Osteoblast (primary cell): ENCODE measurements at regions not wholly inside any gene's neighbourhood (a gene's known extent, or its start where the extent isn't known, plus 50 kb on each side); places are given as distances from the start of the nearest gene placed in this dataset.

Experiments
- DNase-seq: peaks from one replicate; pipeline ENCODE4 v3.0.0; 2011; ENCODE audit warnings: low spot score, mixed read lengths; ENCODE audit not compliant: insufficient read length; ENCODE audit errors: missing footprints
- H2AFZ ChIP-seq: 2 replicates; pipeline ENCODE4 v1.6.0; 2011; ENCODE audit warnings: mild to moderate bottlenecking, low read length
- H3K27ac ChIP-seq: 2 replicates; pipeline ENCODE4 v1.5.1; 2011; ENCODE audit warnings: mild to moderate bottlenecking, low read depth, low read length, moderate library complexity
- H3K27me3 ChIP-seq: 2 replicates; pipeline ENCODE4 v1.6.0; 2012; ENCODE audit warnings: mild to moderate bottlenecking, control low read depth, inconsistent platforms, low read length, moderate library complexity; ENCODE audit not compliant: insufficient read depth
- H3K36me3 ChIP-seq: 2 replicates; pipeline ENCODE4 v1.5.1; 2011; ENCODE audit warnings: mild to moderate bottlenecking, low read length, control low read depth, moderate library complexity; ENCODE audit not compliant: insufficient read depth
- H3K4me1 ChIP-seq: 2 replicates; pipeline ENCODE4 v1.5.1; 2011; ENCODE audit warnings: mild to moderate bottlenecking, low read length, control low read depth, moderate library complexity; ENCODE audit not compliant: insufficient read depth
- H3K4me2 ChIP-seq: 2 replicates; pipeline ENCODE4 v1.6.0; 2011; ENCODE audit warnings: mild to moderate bottlenecking, low read length; ENCODE audit not compliant: insufficient read depth
- H3K4me3 ChIP-seq: fragments of 200-600 bp; sonication (generic); 3 replicates; pipeline ENCODE4 v1.5.1; 2012; ENCODE audit warnings: mild to moderate bottlenecking, low read length, inconsistent platforms; ENCODE audit not compliant: insufficient read depth
- H3K79me2 ChIP-seq: 2 replicates; pipeline ENCODE4 v1.6.0; 2012; ENCODE audit warnings: mild to moderate bottlenecking, low read length, control low read depth, inconsistent platforms; ENCODE audit not compliant: insufficient read depth
- H3K9me3 ChIP-seq: 2 replicates; pipeline ENCODE4 v1.5.1; 2011; ENCODE audit warnings: low read depth, low read length, control low read depth
- H4K20me1 ChIP-seq: 2 replicates; pipeline ENCODE4 v1.6.0; 2012; ENCODE audit warnings: mild to moderate bottlenecking, low read length, control low read depth; ENCODE audit not compliant: insufficient read depth
- CTCF ChIP-seq: IDR thresholded peaks from 2 replicates; pipeline ENCODE4 v1.5.1; 2011; ENCODE audit warnings: mild to moderate bottlenecking, low read depth, low read length, moderate library complexity; ENCODE audit errors: extremely low read depth

DNA sequence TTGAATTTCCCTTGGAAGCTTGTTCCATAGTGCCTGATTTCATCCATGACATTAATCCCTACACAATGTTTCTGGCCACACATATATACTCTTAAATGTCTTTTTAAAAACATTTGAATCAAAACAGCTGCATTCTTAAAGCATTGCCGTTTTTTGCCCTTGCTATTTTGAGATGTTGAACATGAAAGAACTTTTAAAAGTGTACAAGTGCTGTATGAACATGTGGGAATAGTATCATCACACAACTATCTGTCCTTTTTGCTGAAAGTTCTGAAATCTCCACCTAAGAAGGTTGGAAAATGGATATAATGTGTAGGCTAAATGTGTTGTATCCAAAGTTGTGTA lies 318.7 kb upstream of the UBE2E3 start:
- Histone ChIP-seq H3K79me2 (no peaks in the 10 kb centered on the region), H4K20me1 (no peaks in the 10 kb centered on the region), H3K4me3 (no peak overlapping the region), H3K9me3 (no peaks in the 10 kb centered on the region), H3K27me3 (no peaks in the 10 kb centered on the region), H3K4me1 (peaks cover 17% of the 10 kb centered on the region), H3K36me3 (no peaks in the 10 kb centered on the region), H3K27ac (no peak overlapping the region), H3K4me2 (no peak overlapping the region), H2AFZ (no peak overlapping the region)
- TF ChIP-seq CTCF: no peak
- no peak for DNase-seq

DNA sequence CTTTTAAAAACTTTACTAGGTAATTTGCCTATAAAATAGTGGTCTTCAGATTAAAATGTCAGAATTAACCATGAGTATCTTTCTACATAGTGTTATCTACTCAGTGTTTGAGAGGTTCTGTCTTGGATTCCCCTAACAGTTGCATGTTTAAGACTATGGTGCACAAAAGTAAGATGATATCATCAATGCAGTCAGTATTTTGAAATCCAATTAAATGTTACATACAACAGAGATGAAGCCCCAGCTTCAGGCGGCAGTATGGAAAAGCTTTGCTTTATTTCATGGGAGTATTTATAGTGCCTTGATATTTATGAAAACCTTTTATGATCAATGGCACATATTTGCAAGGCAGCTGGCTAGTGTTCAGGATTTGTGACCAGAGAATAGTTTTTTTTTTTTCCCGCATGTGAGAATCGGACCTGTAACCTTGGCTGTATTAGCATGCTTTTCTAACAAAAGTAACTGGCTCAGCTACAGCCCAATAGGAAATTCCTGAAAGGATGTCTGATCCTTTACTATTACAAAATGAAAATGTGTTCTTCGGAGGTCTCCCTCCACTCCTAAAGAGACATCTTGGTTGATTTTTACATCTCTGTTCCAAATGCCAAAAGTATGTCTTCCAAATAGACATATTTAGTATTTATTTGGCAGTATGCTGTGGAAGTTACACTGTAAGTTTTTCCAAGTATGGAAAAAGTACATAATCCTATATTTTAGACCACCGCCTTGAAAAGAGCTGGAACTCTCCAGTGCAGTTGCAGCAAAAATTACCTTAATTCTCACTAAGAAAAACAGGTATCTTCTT lies 319.3 kb upstream of the UBE2E3 start:
- H2AFZ ChIP-seq: no peak overlapping the region
- H4K20me1 ChIP-seq: no peaks in the 10 kb centered on the region
- no peak overlapping the region for H3K4me2 ChIP-seq
- H3K36me3 ChIP-seq: no peaks in the 10 kb centered on the region
- H3K4me3 ChIP-seq: no peak overlapping the region
- no peaks in the 10 kb centered on the region for H3K9me3 ChIP-seq
- peaks cover 23% of the 10 kb centered on the region for H3K4me1 ChIP-seq
- no peaks in the 10 kb centered on the region for H3K27me3 ChIP-seq
- H3K27ac ChIP-seq: no peak overlapping the region
- TF ChIP-seq CTCF: no peak
- no peaks in the 10 kb centered on the region for H3K79me2 ChIP-seq
- DNase-seq: no peak

DNA sequence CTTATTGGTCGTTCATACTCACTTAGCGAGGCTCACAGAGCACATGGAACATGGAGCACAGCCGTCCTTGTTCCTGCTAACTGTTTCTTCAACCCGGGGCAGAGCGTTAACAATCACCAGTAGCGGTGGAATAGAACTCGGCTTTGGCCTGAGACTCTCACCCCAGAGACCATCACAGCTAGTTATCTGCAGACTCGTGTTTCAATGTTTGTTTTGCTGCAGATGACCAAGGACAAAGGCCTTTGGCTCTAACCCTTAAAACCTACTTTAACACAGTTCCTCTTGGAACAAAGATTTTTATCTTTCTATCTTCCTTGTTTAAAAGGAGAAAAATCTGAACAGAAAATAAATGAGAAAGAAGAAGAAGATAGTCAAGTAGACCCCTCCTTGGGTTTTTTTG lies 320.2 kb upstream of the UBE2E3 start:
- H3K27me3 ChIP-seq: no peaks in the 10 kb centered on the region
- peaks cover 31% of the 10 kb centered on the region for H3K4me1 ChIP-seq
- H3K4me2 ChIP-seq: no peak overlapping the region
- H3K27ac ChIP-seq: no peak overlapping the region
- H3K79me2 ChIP-seq: no peaks in the 10 kb centered on the region
- DNase-seq: no peak
- H3K36me3 ChIP-seq: no peaks in the 10 kb centered on the region
- H3K4me3 ChIP-seq: no peak overlapping the region
- no peak overlapping the region for H2AFZ ChIP-seq
- TF ChIP-seq CTCF: no peak
- H4K20me1 ChIP-seq: no peaks in the 10 kb centered on the region
- H3K9me3 ChIP-seq: no peaks in the 10 kb centered on the region

- TF ChIP-seq CTCF: no peak
- no peaks in the 10 kb centered on the region for H3K9me3 ChIP-seq
- H3K4me1 ChIP-seq: peaks cover 23% of the 10 kb centered on the region
- DNase-seq: peak; percentile 14
- no peaks in the 10 kb centered on the region for H3K27me3 ChIP-seq
- H2AFZ ChIP-seq: no peak overlapping the region
- H4K20me1 ChIP-seq: no peaks in the 10 kb centered on the region
- H3K4me3 ChIP-seq: no peak overlapping the region
- no peak overlapping the region for H3K27ac ChIP-seq
- H3K79me2 ChIP-seq: no peaks in the 10 kb centered on the region
- H3K36me3 ChIP-seq: no peaks in the 10 kb centered on the region
- peak overlapping the region; percentile 24 for H3K4me2 ChIP-seq
Observed at GRCh38 chr2:180657054-180657453, 323.4 kb upstream of the UBE2E3 start.
